GM21576 (cell line): ENCODE measurements at regions not wholly inside any gene's neighbourhood (a gene's known extent, or its start where the extent isn't known, plus 50 kb on each side); places are given as distances from the start of the nearest gene placed in this dataset.
A peak's percentile ranks its signal among the peaks of the same experiment; 100 is the strongest.
"Not testable (repeated sequence)": the region's sequence is repeated elsewhere in the genome, so short reads cannot be mapped to it uniquely, and the experiment has no call there.

ENCODE experiments used
- ATAC-seq: cut with Tn5 transposase; IDR thresholded peaks from one replicate; pipeline ENCODE4 v1.9.1; 2021; ENCODE audit warnings: mild to moderate bottlenecking, moderate library complexity; ENCODE audit not compliant: unreplicated experiment

DNA sequence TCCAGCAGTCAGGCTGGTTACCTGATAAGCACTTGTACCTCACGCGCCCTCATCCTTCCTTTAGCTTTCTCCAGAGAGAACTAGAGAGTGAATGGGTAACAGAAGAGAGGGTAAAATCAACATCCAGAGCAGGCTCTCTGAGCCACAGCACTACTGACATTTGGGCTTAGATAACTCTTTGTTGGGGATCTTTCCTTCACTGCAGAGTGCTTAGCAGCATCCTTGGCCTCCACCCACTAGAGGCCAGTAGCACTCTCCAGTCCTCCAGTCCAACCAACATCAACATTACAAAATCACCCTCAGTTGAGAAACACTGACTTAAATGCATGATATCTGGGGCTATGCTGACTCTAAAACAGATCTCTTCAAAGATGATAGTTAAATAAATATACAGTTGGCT lies 220.7 kb downstream of the TACR3 start:
- ATAC-seq, result no peak

GRCh38 chr4:103498161-103499070 lies 221.4 kb downstream of the TACR3 start:
- ATAC-seq, result peak; percentile 84

GRCh38 chr4:103497692-103498091 lies 222.1 kb downstream of the TACR3 start:
- peak; percentile 54 for ATAC-seq

DNA sequence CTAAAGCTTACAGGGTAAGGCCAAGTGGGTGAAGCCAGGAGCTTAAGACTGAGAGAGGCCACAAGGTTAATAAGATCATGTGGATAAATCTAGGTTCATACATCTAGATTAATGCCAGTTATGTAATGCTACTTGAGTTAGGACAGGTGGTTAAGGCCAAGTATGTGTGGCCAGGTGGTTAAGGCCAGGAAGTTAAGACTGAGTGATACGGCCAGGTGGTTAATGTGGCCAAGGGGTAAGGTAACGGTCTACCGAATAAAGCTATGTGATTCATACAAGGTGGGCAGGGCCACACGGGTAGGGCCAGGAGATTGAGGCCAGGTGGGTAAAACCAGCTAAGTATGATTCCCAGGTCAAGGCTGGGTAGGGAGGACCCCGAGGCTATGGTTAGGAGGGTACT lies 223.0 kb downstream of the TACR3 start:
- ATAC-seq, result peak; percentile 24

- no peak for ATAC-seq
Observed at GRCh38 chr4:103493450-103494159, 226.2 kb downstream of the TACR3 start.

- not testable (repeated sequence) for ATAC-seq
Observed at GRCh38 chr4:103485296-103485695, 234.5 kb downstream of the TACR3 start.

GRCh38 chr4:103484521-103484920 lies 235.3 kb downstream of the TACR3 start:
- ATAC-seq, result no peak

GRCh38 chr4:103482893-103483292 lies 236.9 kb downstream of the TACR3 start:
- no peak for ATAC-seq

GRCh38 chr4:103482471-103482870 lies 237.3 kb downstream of the TACR3 start:
- no peak for ATAC-seq

GRCh38 chr4:103478734-103479133 lies 241.1 kb downstream of the TACR3 start:
- no peak for ATAC-seq

DNA sequence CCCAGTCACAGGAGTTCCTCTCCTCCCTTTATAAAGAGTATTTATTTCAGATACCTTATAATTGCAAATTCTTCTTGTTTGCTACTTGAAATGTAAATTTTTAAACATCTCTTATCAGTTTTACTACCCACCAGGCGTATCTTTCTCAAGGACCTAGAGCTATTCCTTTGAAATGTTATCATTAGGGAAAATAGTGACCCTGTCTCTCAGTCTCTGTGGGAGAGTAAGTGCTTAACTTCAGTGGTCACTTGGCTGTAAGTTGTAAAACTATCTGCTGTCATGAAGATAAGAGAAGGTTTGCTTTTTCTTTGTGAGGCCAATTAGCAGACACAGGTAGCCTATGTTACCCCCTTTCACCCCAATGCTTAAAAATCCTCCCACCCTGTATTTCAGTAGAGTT lies 241.6 kb downstream of the TACR3 start:
- ATAC-seq, result no peak

GRCh38 chr4:103457566-103457965 lies 259.4 kb upstream of the CENPE start:
- no peak for ATAC-seq

DNA sequence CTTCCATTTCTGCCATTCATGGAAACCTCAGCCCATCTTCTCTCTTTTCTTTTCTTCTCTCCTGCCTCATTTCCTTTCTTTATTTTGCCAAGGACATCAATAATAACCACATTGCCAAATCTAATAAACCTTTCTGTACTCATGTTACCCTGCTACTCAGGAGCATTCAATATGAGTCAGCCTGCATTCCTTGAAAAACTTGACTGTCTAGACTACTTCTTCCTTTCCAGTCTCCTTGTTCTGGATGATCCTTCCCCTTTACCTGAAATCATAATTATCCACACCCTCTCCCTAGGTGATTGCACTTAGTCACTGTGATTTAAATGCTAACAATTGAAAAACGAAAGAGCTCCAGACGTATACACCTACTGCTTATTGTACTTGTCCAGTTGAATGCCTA lies 253.2 kb upstream of the CENPE start:
- ATAC-seq, result no peak

- no peak for ATAC-seq
Observed at GRCh38 chr4:103450693-103451092, 252.6 kb upstream of the CENPE start.

DNA sequence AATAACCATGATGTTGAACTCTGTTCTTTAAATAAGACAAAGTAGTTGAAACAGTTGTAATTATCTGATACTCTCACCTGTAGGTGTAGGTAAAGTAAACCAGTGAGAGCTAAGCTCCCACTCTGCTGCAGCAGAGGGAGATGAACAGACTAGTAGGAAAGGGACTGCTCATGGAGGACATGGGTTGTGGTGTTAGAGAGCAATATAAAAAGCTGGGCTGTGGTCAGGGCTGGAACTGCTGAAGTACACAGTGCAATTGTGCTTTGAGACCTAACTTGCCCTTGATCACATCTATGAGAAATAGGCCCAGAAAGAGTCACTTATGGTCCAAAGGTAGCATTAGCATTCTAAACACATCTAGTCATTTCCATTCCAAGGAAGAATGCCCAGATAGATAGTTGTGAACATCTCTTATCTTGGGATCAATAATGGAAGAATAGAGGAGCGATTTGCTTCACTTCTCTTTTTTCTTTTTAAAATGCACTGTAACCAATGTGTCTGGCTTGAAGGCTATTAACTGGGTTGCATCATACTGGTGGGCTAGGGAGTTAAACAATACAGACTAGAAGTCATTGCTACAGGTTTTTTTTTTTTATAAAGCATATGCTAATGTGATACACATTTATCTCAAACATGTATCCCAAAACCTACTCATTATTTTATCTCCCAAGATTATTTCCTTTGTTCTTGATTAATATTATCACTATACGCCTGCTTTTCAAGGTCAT lies 251.3 kb upstream of the CENPE start:
- no peak for ATAC-seq

DNA sequence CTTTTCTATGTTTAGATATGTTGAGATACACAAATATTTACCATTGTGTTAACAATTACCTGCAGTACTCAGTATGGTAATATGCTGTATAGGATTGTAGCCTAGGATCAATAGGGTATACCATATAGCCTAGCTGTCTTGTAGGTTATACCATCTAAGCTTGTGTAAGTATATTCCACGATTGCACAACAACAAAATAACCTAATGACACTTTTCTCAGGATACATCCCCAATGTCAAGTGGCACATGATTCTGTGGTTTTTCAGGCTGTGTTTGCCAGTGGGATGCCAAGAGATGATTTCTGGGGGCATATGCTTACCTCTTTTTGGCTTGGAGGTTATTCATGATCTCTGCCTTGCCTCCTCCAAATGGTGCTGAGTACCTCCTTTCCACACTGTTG lies 247.2 kb upstream of the CENPE start:
- no peak for ATAC-seq

DNA sequence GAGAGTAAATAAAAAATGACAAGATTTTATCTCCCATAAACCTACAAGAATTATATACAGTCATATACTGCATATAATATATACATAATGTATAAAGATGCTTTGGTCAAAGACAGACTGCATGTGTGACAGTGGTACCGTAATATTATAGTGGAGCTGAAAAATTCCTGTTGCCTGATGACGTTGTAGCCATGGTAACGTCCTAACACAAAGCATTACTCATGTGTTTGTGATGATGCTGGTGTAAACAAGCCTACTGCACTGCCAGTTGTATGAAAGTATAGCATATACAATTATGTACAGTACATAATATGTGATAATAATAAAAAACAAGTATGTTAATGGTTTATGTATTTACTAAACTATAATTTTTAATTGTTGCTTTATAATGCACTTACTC lies 245.2 kb upstream of the CENPE start:
- ATAC-seq, result no peak

- ATAC-seq, result peak; percentile 85
Observed at GRCh38 chr4:103429283-103429682, 231.1 kb upstream of the CENPE start.

DNA sequence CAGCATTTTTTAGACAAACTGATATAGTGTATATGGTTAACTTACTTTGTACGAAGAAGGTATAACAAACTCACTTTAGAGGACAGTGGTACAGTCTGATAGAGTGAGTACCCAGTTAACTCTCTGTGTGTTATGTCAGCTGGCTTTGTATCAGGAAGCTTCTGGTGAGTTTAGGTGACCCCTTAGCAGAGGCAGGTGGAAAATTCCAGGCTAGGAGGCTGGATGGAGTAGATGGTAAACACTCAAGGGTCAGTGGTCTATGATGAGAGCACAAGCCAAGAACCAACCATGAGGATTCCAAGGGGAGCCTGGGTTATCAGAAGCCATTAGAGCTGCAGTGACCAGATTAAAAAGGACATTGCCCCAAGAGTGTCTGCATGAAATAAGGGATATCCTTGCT lies 227.3 kb upstream of the CENPE start:
- no peak for ATAC-seq

DNA sequence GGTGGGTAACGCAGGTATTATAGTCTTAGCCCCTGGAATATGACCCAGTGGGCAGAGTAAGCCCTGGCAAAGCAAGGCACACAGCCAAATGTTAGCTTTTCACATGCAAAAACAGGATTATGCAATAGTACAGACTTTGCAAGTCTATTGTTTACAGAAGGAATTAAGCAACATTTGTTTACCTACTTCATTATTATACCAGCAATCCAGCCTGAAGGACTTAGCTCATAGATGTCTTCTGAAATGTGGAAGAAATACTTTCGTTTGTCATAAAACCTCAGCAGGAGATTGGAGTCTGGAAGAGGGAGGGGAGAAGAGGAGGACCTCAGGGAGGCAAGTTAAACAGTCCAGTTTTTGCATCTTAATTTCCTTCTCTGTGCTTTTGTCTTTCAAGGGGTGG lies 226.7 kb upstream of the CENPE start:
- no peak for ATAC-seq

DNA sequence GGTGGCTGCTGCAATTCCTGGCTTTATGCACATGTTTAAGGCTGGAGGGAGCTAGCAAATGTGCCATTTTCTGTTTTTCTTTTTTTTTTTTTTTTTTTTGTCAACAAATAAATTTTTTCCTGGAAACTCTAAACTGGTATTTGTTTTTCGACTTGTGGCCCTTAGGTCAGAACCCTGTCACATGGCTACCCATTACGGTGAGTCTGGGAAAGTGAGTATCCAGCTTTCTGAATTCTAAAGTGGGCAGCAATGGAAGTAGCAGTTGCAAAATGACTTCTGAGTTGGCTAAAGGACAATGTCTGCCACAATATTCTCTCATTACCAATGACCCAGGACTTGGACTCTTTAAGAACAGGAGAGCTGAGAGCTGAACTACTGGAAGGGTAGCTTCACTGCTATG lies 225.1 kb upstream of the CENPE start:
- no peak for ATAC-seq
